HPDE6-E6E7 (cell line): ENCODE measurements at regions not wholly inside any gene's neighbourhood (a gene's known extent, or its start where the extent isn't known, plus 50 kb on each side); places are given as distances from the start of the nearest gene placed in this dataset.
A peak's percentile ranks its signal among the peaks of the same experiment; 100 is the strongest.
"Not testable (repeated sequence)": the region's sequence is repeated elsewhere in the genome, so short reads cannot be mapped to it uniquely, and the experiment has no call there.

Experiments
- DNase-seq: peaks from one replicate; pipeline ENCODE4 v3.0.0; 2011; ENCODE audit warnings: missing footprints; ENCODE audit errors: extremely low spot score

DNA sequence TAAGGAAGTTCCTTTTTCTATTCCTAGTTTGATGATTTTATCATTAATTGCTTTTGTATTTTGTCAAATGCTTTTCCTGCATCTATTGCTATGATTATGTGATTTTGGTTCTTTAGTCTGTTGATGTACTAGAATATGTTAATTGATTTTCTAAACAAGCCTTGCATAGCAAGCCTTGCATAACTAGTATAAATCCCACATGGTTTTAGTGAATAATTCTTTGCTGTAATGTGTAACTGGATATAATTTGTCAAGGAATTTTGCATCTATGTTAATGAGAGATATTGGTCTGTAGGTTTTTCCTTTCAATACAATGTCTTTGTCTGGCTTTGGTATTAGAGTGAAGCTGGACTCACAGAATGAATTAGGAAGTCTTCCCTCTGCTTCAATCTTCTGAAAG is 460.2 kb downstream of the LTN1 start:
- no peak for DNase-seq

DNA sequence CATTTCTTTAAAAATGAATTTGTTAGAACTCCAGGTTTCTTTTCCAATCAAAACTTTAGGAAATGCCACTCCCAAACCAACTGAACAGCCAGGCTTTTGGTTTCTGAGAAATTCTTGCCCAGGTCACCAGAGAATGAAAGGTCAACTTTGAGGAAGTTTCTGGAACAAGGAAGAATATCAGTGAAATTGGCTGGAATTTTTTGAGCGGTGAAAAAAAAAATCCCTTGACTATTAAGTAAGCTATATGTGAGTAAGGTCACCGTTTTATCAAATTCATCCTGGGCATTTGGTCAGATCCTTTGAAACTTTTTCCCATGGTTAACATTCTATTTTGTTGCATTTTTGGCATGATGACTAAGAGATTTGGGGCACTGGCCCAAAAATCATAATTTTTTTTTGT is 469.3 kb downstream of the LTN1 start:
- no peak for DNase-seq

DNA sequence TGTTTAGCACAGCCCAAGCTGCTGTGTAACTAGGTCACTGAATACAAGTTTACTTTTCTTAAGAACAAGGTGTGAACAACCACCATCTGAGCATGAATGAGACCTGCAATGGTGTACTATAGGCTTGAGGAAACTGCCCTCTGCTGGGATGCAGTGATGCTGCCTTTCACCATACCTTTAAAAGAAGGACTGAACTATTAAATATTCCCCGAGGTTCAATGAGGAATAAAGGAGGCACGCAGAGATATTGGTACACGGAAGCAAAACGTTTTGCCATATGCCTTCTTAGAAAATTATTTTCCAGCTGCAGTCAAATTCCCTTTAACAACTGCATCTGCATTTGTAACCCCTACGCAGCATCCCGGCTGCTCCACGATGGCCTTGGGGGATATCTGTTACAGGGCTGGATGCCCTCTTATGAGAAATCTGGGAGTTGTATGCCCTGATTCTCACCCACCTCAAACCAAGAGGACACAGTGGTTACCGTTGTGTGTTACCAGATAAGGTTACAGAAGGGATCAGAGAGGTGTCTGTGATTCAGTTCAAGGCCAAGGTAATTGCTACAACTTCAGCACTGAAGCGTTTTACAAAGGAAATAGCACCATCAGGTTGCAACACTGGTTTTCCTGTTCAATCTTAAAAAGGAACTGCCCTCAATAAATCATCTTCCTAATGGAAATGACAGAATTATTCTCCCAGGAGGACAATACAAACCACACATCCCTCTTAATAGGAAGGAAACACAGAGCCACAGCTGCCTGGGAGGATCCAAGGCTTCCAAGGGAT is 470.5 kb downstream of the LTN1 start:
- no peak for DNase-seq

DNA sequence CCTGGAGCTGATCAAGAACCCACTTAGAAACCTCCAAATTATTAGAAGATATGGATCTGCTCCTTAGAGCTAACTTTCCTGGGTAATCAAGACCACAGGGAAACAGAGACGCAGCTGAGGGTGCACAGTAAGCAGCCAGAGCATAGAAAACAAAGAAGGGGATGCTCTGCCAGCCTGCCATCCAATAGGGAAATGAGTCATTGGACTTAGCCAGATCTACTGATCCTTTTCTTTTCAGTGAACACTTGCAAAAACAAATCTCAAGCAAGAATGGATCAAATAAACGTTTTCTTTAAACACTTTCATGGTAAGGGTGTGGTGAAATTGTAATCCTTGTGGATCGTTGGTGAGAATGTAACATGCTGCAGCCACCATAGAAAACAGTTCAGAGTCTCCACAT is 474.0 kb downstream of the LTN1 start:
- DNase-seq, result no peak

DNA sequence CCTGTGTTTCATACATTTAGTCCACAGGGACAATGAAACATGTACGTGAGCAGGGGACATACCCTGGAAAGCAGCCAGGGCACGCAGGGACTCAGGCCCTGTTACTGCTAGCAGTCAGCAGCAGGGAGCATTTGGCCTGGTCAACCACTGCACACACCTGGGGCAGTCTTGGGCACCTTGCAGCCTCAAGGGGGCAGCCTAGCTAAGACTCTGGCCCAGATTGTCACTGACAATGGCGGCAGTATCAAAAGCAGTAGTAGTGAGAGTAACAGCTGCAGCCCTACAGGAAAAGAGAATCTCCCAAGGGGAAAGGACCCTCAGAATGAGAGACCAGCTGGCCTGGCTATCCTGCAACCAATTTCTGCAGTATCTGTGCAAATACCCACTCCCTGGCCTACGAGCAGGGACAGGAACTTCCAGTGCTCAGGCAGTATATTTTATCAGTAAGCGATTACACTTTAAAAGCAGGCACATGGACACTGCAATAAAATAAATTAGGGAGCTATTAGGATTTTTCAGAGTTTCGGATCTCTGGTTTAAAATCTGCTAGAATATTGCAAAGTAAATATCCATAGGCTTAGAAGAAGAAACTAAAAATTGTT is 475.6 kb downstream of the LTN1 start:
- DNase-seq, result peak; percentile 48

DNA sequence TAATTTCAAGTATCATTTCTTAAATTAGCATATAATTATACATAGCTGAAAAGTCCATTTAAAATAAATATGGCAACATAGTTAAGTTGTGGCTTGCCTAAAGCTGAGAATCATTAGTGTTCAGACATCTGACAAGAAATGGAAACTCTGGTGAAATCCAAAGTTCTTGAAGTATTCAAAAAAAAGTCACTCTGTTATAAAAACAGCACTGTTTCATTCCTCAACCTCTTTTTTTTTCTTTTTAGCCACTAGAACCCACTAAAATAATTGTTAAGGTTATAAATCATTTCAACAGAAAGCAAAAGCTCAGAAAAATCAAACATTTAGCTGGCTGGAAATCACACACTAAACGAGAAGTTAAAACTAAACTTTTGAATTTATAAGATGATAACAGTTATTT is 476.7 kb downstream of the LTN1 start:
- DNase-seq, result no peak

DNA sequence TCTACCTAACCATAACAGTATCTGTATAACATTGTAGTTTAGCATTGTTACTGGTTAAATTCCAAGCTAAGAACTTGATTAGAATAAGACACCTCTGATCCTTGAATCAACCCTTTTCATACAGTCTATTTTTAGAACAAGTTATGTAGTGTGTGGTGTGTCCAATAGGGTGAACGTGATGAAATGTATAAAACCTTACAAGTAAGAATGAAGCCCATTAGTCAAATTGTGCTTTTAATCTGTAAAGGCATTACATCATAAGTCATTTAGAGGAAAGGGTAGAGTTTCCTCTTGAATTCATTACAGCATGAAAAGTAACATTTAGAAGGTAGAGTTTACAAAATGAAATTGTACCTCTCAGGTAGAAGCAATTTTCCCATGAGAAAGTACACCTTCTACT is 479.2 kb downstream of the LTN1 start:
- DNase-seq, result no peak

DNA sequence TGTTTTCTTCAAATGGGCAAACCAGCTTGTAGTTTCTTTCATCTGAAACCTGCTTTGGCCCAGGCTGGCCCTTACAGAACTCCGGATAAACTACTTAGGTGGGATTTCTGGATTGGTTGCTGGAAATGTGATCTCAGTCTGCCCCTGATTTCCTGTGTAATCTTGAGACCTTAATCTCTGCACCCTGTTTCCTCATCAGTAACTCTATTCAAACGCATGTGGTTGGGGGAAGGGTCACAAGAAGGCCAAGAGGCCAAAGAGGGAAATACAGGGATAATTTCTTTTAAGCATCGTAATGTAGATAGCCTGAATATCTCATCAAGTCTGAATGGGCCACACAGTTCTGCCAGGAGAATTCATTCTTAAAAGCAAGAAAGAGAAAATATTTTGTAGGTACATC is 483.6 kb downstream of the LTN1 start:
- DNase-seq, result no peak

DNA sequence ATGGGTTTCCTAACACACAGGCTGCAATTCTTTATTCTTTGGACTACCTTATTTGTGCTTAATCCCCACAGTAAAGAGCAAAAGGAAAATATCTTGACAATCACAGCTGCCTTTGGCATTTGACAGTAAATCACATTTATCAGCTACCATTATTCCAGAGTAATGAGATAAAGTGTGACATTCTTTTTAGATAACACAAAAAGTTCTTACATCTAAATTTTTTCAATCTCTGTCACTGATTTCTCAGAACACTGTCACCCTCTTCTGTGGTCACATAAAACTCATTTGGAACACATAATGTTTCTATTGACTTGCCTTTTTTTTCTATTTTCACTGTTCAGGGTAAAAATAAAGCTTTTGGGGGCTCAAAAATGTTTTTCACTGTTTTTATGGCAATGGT is 484.6 kb downstream of the LTN1 start:
- no peak for DNase-seq

DNA sequence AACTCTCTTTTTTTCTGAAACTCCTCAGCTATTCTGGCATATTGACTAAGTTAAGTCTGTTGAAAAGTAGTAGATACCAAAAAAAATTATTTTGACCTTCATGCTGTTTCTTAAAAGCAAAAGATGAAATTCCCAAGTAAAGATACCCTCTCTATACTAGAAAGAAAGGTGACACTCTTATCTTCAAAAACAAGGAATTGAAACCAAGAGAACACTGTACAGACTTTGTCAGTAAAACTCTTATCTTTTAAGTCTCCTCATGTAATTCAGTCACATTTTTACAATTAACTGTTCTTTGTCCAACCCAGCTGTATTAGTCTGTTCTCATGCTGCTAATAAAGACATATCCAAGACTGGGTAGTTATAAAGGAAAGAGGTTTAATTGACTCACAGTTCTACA is 496.2 kb downstream of the LTN1 start:
- no peak for DNase-seq

DNA sequence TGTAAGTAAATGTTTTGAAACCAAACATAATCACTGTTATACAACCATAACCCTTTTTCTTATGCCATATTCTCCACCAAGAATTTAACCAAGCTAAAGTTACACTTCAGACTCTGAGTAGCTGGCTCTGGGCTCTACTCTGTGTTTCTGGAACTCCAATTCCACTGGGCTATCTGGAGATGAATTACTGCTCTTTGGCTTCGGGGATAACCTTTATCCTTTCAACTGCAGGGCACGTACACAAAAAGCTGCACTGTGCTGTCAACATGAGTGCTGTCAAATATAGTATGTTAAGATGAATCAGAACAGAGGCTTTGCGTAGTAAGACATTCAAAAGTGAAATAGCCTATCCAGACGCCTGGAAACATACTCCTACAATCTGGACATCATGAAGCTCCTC is 500.6 kb downstream of the LTN1 start:
- DNase-seq, result no peak

DNA sequence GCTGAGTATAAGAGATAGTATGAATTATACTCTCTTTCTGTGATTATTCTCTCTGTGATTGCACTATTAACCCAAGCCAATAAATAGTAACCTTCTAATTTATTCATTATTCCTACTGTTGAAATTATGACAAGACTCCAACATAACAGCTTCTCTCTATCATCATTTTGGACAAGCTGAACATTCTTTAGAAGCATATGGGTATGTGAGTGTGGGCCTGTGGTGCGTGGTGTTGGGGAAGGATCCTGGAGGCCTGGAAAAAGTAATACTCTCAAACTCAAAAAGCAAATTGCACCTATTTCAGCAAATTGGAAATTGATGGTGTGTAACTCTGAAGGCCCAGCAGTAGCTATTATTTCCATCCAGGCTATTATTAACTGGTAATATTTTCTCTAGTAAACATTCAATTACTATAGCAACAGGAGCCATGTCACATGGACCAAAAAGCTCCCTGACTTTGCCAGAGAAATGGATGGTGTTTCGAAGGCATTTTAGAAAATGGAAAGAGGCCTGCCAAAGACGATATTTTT is 502.8 kb downstream of the LTN1 start:
- no peak for DNase-seq

DNA sequence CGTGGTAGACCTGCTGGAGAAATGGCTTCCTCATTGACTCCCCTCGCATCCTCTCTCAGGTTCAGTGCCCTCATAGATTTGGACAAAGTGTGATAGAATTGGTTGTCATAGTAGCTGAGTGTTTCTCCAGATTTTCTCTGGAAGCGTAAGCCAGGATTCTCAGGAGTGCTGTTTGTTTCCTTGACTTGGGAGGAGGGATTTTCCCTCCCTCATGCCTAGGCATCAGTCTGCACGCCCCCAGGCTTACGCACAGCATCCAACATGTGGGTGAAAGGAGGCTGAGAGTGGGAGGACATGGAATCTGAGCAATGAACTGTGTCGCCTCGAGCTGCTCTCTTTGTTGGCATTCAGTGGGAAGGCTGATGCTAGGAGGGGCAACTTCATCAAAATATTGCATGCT is 503.5 kb downstream of the LTN1 start:
- no peak for DNase-seq

DNA sequence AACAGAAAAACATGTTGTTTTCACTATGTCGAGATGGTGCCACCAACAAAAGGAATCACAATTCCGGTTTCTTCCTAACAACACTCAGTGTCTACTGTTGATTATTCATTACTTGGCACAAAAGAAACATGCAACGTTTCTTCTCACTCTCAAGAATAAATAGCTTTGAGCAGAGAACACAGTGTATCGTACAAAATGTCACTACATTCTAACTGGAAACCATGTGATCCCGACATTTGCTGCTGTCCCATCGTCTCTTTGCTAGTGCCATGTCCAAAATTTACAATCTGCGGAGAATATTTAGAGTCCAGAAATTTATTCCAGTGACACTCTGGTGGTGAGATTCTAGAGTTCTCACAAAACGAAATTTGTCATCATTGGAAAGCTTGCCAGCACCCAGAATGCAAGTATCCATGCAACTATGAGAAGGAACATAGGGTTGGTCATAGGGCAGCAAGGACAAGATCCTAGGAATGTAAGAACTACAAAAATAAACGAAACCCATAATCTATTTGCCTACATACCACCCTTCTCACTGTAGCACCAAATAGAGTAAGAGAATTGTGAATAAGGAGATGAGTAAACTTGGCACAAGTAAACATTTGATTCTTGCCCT is 505.1 kb downstream of the LTN1 start:
- DNase-seq, result no peak

DNA sequence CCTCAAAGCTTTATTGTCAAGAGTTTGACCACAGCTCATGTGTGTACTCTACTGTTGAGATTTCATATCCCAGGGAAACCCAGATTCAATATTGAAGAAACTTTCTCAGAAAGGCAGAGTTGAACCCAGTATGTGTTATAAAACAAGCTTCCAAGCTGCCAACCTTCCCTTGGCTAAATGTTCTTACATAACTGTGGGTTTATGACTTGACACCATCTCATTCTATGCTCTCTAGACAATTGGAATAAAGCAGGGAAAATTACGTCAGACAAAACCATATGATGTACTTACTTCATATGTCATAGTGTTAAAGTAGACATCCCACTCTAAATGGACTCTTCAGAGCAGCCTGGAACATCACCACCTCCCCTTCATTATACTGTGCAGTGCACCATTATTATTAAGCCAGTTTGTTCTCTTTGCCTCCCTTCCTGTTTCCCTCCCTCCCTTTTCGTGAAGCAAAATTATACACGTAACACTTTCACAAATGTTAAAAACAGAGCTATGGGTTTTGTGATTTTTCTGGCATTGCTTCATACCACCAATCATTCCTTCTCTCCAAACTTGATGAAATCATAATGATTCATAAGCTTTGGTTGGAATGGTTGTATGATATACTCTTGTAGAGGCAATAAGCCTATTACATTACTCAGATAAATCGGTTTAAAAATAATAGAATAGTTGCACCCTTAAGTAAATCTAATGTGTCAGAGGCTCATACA is 507.2 kb downstream of the LTN1 start:
- DNase-seq, result no peak

DNA sequence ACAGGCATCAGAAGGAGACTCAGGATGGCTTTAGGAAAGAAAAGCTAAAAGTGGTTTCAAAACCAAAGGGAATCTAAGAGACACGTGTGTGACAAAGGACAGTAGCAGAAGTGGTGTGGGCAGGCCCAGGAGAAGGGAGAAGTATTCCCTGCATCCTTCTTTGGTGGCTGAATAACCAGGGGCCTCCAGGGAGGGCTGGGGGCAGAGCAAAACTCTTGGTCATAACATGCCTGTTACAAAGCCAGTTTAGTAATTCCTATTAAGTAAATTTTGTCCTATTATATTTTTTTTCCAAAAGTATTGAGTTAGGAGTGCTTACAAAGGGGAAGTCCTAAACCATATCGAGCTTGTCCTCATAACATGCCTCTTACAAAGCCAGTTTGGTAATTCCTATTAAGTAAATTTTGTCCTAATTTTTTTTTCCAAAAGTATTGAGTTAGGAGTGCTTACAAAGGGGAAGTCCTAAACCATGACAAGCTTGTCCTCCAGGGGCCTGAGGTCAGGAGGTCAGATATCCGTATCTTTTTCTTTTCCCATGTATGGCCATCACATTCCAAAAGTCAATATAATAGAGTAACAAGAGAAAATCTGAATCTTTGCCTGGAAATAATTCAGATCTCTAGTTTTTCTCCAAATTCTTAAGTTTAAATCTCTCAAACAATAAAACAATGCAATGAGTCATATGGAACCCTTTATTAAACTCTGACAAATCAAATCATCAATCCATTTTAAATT is 509.2 kb downstream of the LTN1 start:
- no peak for DNase-seq

DNA sequence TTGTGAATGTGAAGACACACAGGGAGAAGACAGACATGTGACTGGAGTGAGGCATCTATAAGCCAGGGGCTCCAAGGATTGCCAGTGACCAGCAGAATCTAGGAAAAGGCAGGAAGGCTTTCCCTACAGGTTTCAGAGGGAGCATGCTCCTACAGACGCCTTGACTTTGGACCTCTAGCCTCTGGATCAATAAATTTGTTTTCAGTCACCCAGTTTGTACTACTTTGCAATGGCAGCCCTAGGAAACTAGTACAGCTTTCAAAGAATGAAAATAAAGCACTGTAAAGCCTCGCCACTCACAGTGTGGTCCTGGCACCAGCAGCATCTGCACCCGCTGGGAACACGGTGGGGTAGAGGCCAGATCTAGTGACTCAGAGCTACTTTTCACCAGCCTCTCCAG is 510.0 kb downstream of the LTN1 start:
- DNase-seq, result no peak

DNA sequence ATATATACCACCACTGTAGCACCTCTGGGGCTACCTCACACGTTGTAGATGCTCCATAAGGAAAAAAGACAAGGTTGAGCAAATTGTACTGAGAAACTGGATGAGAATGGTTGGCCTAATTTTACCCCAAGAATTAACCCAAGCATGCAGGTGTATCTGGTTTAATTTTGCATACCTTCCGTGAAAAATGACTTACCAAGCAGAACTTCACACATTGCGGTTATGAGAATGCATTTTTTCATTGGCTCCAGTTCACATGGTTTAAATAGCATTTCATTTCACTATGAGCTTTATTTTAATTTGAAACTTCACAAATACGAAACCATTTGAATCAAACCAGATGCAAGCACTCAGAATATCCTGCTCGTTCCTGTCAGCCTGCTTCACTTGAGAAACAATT is 512.2 kb downstream of the LTN1 start:
- no peak for DNase-seq

DNA sequence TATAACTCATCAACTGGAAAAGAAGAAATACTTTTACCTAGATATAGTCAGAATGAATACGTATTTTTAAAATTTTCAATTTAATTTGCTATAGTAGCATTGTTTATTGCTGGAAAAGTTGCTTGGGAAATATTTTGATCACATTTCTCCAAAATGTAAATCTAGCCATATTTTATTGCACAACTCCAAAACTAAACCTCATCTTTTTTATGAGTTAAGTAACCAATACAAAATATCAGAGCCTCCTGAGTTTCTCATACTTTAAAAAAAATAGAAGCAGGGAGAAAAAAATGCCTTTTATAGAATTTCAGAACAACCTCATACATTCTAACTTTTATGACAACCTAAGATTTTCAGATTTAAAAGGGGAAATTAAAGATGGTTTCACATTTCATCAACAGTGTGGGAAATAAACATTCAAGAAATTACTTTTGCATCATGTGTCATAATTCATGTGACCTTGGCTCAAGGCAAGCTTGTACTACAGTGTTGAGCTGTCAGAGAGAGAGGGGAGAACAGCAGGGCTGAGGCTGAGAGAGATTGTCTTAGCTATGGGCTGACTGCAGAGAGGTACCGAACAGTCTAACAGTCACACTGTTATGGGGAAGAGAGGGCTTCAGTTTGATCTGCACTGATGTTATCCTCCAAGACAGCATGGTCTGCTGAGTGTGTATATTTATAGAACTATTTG is 519.0 kb downstream of the LTN1 start:
- DNase-seq, result no peak

DNA sequence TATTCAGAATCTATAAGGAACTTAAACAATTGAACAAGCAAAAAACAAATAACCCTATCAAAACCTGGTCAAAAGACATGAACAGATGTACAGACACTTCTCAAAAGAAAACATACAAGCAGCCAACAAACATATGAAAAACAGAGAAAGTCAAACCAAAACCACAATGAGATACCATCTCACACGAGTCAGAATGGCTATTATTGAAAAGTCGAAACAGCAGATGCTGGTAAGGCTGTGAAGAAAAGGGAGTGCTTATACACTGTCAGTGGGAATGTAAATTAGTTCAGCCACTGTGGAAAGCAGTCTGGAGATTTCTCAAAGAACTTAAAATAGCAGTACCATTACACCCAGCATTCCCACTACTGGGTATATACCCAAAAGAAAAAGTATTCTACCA is 520.1 kb downstream of the LTN1 start:
- not testable (repeated sequence) for DNase-seq

DNA sequence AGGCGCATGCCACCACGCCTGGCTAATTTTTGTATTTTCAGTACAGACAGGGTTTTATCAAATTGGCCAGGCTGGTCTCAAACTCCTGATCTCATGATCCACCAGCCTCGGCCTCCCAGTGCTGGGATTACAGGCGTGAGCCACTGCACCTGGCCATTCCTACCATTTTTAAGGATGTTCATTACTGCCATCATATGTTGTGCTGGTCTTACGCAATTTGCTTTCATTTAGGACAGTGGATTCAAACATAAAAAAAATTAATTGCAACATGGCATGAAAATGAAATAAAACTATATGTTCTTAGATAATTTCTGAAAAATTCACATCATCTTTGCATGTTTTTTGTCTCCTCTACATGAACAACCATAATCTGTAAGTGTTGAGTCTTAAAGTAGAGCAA is 527.7 kb downstream of the LTN1 start:
- no peak for DNase-seq
